Right lobe of liver (tissue), 6 donors: ENCODE measurements at regions not wholly inside any gene's neighbourhood (a gene's known extent, or its start where the extent isn't known, plus 50 kb on each side); places are given as distances from the start of the nearest gene placed in this dataset.
A peak's percentile ranks its signal among the peaks of the same experiment; 100 is the strongest.
"Not testable (repeated sequence)": the region's sequence is repeated elsewhere in the genome, so short reads cannot be mapped to it uniquely, and the experiment has no call there.

Source experiments
- ATAC-seq, 4 donors: fragments of 200-7000 bp; cut with Tn5 transposase; one replicate each; pipeline ENCODE4 v1.9.1; 2020; ENCODE audit warnings: mild to moderate bottlenecking in 4 of 4, moderate library complexity in 4 of 4
- DNase-seq, 3 donors: peaks; one replicate each; pipeline ENCODE4 v3.0.0-alpha.2; 2020
- H3K27ac ChIP-seq, 3 donors: fragments of 200-600 bp; one replicate each; pipeline ENCODE4 v1.8.0; 2022
- H3K27me3 ChIP-seq, 2 donors: fragments of 200-600 bp; one replicate each; pipeline ENCODE4 v1.8.0; 2022
- H3K36me3 ChIP-seq, 4 donors: fragments of 200-600 bp; sonication (generic) in 1 of 4; one replicate each; pipeline versions ENCODE4 v1.5.1 to v1.8.0; 2017 to 2022; ENCODE audit warnings: control low read depth in 1 of 4
- H3K4me1 ChIP-seq, 4 donors: fragments of 200-600 bp; sonication (generic) in 1 of 4; one replicate each; pipeline versions ENCODE4 v1.5.1 to v1.8.0; 2017 to 2022; ENCODE audit warnings: control low read depth in 1 of 4
- H3K4me3 ChIP-seq, 3 donors: fragments of 200-600 bp; one replicate each; pipeline ENCODE4 v1.8.0; 2022
- H3K9me3 ChIP-seq, 4 donors: fragments of 200-600 bp; sonication (generic) in 1 of 4; one replicate each; pipeline versions ENCODE4 v1.5.1 to v1.8.0; 2017 to 2022; ENCODE audit warnings: control low read depth in 1 of 4
- WGBS: methylation state at CpG from one replicate; pipeline ENCODE4 v1.1.6; 2018; ENCODE audit warnings: low coverage, low lambda C conversion rate; ENCODE audit not compliant: insufficient coverage; ENCODE audit errors: missing lambda C conversion rate; 5-methylcytosine and 5-hydroxymethylcytosine counted together
- intact Hi-C, 2 donors: fragments of 100-400 bp; cut with DNase I; formaldehyde crosslinking; loops; one replicate each; pipeline versions ENCODE4 v1.11.2 to v1.14.1; 2022
- donor health status: DM: no; HTN: yes; CAD: no.
- donor health status: DM: no; HTN: no; CAD: no.
- donor health status: DM: no; HTN: no; CAD: no.
- donor health status: DM: no; HTN: yes; CAD: no.
- donor health status: DM: no; HTN: yes; CAD: no.

GRCh38 chr21:10387692-10388450 is 133.5 kb upstream of the TPTE start:
- H3K36me3 ChIP-seq, intact Hi-C loops, H3K4me3 ChIP-seq, DNase-seq, H3K4me1 ChIP-seq, H3K27me3 ChIP-seq, H3K9me3 ChIP-seq, H3K27ac ChIP-seq: not testable (repeated sequence)
- 38% methylated on average over 3 of the region's 3 CpGs for WGBS
- ATAC-seq: peak in 2 of 4 donors; percentile 4 to 10

DNA sequence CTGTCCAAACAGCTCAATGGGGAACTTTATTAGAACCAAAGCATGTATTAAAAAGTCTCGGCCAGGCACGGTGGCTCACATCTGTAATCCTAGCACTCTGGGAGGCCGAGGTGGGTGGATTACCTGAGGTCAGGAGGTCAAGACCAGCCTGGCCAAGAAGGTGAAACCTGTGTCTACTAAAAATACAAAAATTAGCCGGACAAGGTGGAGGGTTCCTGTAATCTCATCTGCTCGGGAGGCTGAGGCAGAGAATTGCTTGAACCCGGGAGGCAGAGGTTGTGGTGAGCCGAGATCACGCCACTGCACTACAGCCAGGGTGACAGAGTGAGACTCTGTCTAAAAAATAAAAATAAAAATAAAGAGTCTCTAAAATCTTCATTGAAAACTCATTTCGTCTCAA is 132.8 kb upstream of the TPTE start:
- H3K4me3 ChIP-seq, intact Hi-C loops, ATAC-seq, H3K27ac ChIP-seq, H3K36me3 ChIP-seq, H3K4me1 ChIP-seq, H3K27me3 ChIP-seq, DNase-seq, H3K9me3 ChIP-seq: not testable (repeated sequence)
- 33% methylated on average over 9 of the region's 9 CpGs for WGBS

DNA sequence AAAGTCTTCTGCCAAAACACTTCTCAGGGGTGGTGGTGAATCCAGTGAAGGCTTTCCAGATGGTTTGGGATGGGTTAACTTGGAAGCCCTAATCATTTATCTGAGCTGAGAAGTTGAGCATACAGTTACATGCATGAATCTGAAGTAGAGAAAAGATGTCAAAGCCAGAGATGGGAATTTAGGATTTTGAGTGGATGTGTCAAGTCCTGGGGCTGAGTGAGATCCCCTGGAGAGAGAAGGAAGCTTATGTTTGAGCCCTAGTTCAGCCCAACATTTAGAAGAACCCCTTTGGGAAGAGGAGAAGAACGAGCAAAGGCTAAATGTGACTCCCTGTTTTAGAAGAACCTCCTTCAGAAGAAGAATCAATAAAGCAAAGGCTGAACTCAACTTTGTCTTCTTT is 129.1 kb upstream of the TPTE start:
- peak in 3 of 4 donors; percentile 3 to 15 (median 9) for ATAC-seq
- DNase-seq, intact Hi-C loops, H3K9me3 ChIP-seq, H3K27me3 ChIP-seq, H3K27ac ChIP-seq, H3K4me3 ChIP-seq, H3K4me1 ChIP-seq, H3K36me3 ChIP-seq: not testable (repeated sequence)
- WGBS: no CpG with 5 or more reads among the region's 1 CpG

DNA sequence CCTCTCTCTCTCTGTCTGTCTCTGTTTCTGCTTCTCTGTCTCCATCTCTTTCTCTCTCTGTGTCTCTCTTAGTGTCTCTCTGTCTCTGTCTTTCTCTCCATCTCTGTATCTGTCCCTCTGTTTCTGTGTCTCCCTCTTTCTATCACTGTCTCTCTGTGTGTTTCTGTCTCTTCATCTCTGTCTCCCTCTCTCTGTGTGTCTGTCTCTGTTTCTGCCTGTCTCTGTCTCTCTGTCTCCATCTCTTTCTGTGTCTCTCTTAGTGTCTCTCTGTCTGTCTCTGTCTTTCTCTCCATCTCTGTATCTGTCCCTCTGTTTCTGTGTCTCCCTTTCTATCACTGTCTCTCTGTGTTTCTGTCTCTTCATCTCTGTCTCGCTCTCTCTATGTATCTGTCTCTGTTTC is 125.4 kb upstream of the TPTE start:
- H3K9me3 ChIP-seq, ATAC-seq: not testable (repeated sequence)

GRCh38 chr21:10397495-10397915 is 123.9 kb upstream of the TPTE start:
- 47% methylated on average over 12 of the region's 13 CpGs for WGBS

More for the DNA sequence above, 125.4 kb upstream of the TPTE start:
- intact Hi-C loops, H3K4me1 ChIP-seq, H3K36me3 ChIP-seq, H3K27me3 ChIP-seq, H3K27ac ChIP-seq, DNase-seq, H3K4me3 ChIP-seq: not testable (repeated sequence)
- WGBS: 26% methylated on average over 1 of the region's 1 CpG

GRCh38 chr21:10398692-10399489 is 122.5 kb upstream of the TPTE start:
- ATAC-seq, DNase-seq, H3K27me3 ChIP-seq, H3K9me3 ChIP-seq, H3K36me3 ChIP-seq, H3K27ac ChIP-seq, H3K4me3 ChIP-seq, H3K4me1 ChIP-seq, intact Hi-C loops: not testable (repeated sequence)
- WGBS: 74% methylated on average over 2 of the region's 10 CpGs

More at GRCh38 chr21:10397495-10397915, 123.9 kb upstream of the TPTE start:
- H3K27ac ChIP-seq, H3K4me3 ChIP-seq, H3K9me3 ChIP-seq, H3K36me3 ChIP-seq, intact Hi-C loops, H3K27me3 ChIP-seq, H3K4me1 ChIP-seq: not testable (repeated sequence)
- peak; percentile 8 to 23 (median 18) for ATAC-seq
- peak in 1 of 3 donors; percentile 48 for DNase-seq

GRCh38 chr21:10400622-10401361 is 120.6 kb upstream of the TPTE start:
- H3K27me3 ChIP-seq, H3K4me3 ChIP-seq, H3K9me3 ChIP-seq, intact Hi-C loops, H3K27ac ChIP-seq, H3K4me1 ChIP-seq, H3K36me3 ChIP-seq: not testable (repeated sequence)
- WGBS: 56% methylated on average over 17 of the region's 18 CpGs
- peak in 1 of 3 donors; percentile 62 for DNase-seq
- peak in 2 of 4 donors; percentile 4 to 29 for ATAC-seq

- not testable (repeated sequence) for H3K9me3 ChIP-seq
- WGBS: 59% methylated on average over 5 of the region's 5 CpGs
Measured at GRCh38 chr21:10402461-10402860, 118.9 kb upstream of the TPTE start.

DNA sequence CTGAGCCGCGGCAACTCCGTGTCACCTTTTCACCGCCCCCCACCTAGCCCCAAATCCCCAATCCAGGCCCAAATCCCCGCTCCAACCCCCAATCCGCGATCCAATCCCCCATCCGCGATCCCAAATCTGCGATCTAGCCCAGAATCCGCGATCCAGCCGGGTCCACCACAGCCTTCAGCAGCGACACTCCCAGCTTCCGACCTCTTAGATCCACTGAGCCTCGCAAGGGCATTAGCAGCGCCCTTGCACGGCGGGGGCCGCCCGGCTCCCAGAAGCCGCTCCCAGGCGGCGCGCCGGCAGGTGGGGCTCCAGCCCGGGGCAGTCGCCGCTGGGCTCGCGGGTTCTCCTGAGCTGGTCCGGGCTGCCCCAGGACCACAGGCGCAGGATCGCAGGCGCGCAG is 116.1 kb upstream of the TPTE start:
- H3K27me3 ChIP-seq, H3K4me3 ChIP-seq, H3K9me3 ChIP-seq, H3K27ac ChIP-seq, H3K4me1 ChIP-seq, intact Hi-C loops, H3K36me3 ChIP-seq: not testable (repeated sequence)
- WGBS: 75% methylated on average over 36 of the region's 36 CpGs
- ATAC-seq (peak in 1 of 4 donors; percentile 8), DNase-seq (peak in 1 of 3 donors; percentile 59)

More at GRCh38 chr21:10402461-10402860, 118.9 kb upstream of the TPTE start:
- H3K27me3 ChIP-seq, H3K36me3 ChIP-seq, H3K4me1 ChIP-seq, intact Hi-C loops, H3K4me3 ChIP-seq, H3K27ac ChIP-seq: not testable (repeated sequence)
- DNase-seq (peak in 1 of 3 donors; percentile 42), ATAC-seq (peak in 2 of 4 donors; percentile 5 to 12)

DNA sequence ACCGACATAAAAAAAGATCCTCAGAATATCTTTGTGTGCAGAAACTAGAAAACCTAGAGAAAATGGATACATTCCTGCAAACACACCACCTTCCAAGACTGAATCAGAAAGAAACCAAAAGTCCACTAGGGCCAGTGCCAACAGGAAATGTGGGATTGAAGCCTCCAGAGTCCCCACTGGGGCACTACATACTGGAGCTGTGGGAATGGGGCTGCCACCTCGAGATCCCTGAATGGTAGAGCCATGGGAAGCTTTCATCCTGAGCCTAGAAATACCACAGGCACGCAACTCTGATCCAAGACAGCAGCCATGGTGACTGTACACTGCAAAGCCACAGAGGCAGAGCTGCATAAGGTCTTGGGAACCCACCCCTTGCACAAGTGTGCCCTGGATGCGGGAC is 111.6 kb upstream of the TPTE start:
- H3K4me3 ChIP-seq, ATAC-seq, H3K4me1 ChIP-seq, H3K27me3 ChIP-seq, intact Hi-C loops, H3K27ac ChIP-seq, H3K9me3 ChIP-seq, DNase-seq, H3K36me3 ChIP-seq: not testable (repeated sequence)
- WGBS: 28% methylated on average over 3 of the region's 4 CpGs
